HG03460 (cell line): ENCODE measurements at regions not wholly inside any gene's neighbourhood (a gene's known extent, or its start where the extent isn't known, plus 50 kb on each side); places are given as distances from the start of the nearest gene placed in this dataset.
"Not testable (repeated sequence)": the region's sequence is repeated elsewhere in the genome, so short reads cannot be mapped to it uniquely, and the experiment has no call there.

Experiments
- ATAC-seq: cut with Tn5 transposase; IDR thresholded peaks from one replicate; pipeline ENCODE4 v1.9.1; 2021; ENCODE audit not compliant: unreplicated experiment

- ATAC-seq, result no peak
Observed at GRCh38 chr21:35547946-35548774, 499.1 kb upstream of the RUNX1 start.

DNA sequence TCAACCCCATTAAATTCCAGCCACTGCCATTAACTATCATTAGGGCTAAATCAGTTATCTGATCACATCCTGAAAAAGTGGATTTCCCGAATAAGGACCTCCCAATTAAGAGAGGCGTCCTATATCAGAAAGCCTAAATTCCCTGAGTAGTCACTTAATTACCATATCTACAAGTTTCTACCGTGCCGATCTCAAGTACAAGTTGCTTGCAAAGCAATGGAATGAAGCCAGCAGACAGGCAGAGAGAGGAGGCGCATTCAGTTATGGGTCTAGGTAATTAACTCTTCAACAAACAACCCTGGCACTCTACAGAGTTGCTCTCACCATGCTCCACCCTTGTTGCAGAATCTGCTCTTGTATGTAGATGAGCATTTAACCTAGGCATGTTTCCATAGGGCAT, 494.6 kb upstream of the RUNX1 start:
- no peak for ATAC-seq

- no peak for ATAC-seq
Observed at GRCh38 chr21:35540950-35541638, 492.0 kb upstream of the RUNX1 start.

- no peak for ATAC-seq
Observed at GRCh38 chr21:35538386-35538785, 489.3 kb upstream of the RUNX1 start.

GRCh38 chr21:35537604-35538003, 488.5 kb upstream of the RUNX1 start:
- ATAC-seq, result no peak

GRCh38 chr21:35533893-35534292, 484.8 kb upstream of the RUNX1 start:
- ATAC-seq, result no peak

- ATAC-seq, result no peak
Observed at GRCh38 chr21:35530766-35531165, 481.7 kb upstream of the RUNX1 start.

DNA sequence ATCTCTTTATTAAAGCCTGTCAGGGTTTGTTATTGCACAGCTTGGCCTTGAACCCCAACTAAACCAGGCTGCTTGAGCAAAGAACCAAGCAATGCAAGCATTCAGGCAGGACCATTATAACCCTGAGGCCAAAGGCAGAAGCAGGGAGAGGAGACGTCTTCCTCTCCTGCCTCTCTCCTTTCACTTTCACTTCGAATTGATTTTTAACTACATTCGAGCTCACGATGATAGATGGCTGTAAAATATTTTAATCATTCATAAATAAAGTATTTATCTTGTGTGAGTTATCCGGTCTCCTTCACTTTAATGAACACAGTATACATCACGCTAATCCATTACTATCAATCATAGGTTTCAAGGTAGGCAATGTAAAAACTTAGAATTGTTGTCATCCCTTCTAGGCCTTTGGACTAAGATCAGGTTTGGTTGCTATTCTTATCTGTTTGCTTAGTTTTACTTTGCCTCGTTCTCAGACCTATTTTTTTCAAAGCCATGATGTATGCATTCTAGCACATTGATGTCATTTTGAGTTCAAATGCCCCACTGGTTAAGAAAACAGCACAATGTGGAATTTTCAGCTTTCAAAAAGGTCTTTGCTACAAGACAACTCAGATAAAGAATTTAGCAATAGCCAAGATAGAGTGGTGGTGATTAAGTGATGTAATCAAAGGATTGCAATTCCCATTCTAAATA, 480.2 kb upstream of the RUNX1 start:
- ATAC-seq, result no peak

DNA sequence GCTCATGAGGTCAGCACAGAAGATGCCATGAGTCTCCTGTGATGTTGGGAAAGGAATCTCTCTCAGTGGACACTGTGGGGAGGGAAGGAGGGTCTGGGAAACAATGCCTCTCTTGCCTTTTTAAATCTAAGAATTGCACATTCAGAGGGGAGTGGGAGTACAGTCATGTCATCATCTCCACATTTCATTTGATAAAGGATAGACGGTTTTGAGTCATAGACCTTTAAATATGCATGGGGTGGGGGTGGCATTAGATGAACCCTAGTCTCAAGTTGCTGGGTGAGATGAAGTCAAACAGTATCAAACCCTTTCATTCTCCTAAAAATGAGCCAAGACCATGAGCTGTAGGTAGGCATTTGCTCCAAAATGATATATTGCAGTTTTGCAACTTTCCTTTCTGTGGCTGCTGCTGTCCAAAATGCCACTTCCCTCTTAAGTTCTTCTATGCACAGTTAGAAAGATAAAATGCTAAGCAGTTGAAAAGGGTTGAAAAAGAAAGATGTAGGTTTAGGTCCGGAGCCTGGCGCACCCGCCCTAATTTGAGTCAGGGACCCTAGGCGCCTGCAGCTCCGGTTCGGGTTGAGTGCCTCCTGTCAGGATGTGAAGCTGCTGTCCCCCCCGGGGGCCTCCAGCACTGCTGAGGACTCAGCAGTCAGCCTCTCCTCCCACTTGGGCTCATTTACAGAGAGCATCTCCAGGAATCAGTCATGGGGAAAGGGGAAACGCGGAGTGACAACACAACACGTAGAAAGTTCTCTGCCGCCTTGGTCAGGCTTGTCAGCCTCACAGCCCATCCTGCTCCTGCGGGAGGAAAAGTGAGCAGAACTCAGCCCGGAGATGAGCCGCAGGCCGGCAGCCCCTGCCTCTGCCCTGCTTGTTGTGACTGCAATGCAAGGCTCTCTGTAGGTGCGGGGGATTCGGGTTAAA, 479.3 kb upstream of the RUNX1 start:
- ATAC-seq, result no peak

- ATAC-seq, result no peak
Observed at GRCh38 chr21:35527358-35527757, 478.3 kb upstream of the RUNX1 start.

- no peak for ATAC-seq
Observed at GRCh38 chr21:35525443-35525842, 476.3 kb upstream of the RUNX1 start.

DNA sequence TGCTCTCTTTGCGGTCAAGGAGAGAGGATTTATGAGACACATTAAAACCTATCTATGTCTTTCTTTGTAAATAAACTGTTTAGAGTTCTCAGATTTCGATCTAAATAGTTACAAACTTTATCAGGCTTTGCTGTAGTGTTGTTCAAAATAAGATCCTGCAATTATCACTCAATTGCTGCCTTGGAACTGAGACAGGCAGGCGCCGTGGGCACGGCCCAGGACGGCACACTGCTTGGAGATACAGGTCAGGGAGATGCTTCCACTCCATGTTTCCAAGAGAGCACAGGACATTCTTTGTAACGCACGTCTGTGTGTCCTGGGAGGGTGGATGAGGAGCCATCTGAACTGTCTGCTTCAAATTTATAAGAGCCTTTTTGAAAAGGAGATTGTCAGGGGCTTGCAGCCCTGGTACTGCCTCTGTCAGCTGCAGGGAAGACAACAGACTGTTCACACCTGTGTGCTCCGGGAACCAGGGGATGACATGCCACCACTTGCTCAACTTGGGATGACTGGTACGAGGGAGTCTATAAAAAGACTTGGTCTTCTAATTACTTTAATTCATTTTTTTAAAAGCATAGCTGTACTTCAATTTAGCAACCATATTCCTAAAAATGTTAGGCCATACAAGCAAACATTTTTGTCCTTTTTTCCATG, 472.9 kb upstream of the RUNX1 start:
- no peak for ATAC-seq

DNA sequence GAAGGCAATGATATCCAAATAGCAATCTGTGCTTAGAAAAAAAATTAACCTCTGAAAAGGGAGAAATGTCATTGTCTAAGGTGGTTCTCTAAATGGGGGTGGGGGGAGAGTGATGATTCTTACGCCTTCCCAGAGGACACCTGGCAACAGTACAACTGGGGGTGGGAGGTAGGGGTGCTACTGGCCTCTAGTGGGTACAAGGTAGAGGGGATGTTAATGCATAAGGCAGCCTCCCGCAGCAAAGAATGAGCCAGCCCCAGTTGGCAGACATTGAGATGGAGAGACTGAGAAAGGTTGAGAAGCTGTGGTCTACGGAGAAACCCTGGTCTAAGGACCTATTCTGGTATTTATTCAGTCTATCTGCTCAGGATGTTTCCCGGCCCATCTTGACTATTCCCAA, 472.2 kb upstream of the RUNX1 start:
- no peak for ATAC-seq

DNA sequence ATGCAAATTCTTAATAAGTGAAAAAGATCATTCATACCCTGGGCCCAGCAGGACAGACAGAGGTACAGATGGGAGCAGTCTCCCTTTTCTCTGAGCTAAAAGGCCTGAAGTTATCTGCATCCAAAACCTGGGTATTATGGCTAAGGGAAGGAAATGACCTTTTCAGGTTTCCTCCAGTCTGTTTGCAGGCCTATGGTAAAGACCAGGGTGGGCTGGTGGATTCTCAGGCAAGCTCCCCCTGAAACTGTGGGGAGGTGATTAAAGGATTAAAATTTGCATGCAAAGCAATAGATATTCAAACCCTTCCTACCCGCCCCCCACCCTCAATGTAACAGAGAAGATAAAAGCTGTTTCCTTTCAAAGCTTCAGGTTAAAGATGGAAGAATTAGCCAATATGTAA, 471.8 kb upstream of the RUNX1 start:
- ATAC-seq, result no peak

- no peak for ATAC-seq
Observed at GRCh38 chr21:35520302-35520701, 471.2 kb upstream of the RUNX1 start.

DNA sequence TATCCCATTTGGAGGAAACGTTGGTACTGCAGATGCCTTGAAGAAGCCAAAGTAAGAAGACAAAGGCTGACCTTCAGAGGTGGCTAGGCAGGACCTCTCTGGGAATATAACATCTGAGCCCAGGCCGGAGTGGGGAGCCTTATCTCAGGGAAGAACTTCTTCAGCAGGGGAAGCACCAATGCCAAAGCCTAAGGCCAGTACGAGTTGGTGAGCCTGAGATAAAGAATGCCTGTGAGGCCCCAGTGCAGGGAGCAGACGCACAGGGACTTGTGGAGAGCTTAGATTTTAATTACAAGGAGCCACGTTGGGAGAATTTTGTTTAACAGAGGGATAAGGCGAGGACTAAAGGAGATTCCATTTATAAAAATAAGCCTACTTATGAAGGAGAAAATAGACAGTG, 468.8 kb upstream of the RUNX1 start:
- ATAC-seq, result no peak

DNA sequence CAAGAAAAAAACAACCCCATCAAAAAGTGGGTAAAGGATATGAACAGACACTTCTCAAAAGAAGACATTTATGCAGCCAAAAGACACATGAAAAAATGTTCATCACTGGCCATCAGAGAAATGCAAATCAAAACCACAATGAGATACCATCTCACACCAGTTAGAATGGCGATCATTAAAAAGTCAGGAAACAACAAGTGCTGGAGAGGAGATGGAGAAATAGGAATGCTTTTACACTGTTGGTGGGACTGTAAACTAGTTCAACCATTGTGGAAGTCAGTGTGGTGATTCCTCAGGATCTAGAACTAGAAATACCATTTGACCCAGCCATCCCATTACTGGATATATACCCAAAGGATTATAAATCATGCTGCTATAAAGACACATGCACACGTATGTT, 467.2 kb upstream of the RUNX1 start:
- ATAC-seq, result not testable (repeated sequence)

DNA sequence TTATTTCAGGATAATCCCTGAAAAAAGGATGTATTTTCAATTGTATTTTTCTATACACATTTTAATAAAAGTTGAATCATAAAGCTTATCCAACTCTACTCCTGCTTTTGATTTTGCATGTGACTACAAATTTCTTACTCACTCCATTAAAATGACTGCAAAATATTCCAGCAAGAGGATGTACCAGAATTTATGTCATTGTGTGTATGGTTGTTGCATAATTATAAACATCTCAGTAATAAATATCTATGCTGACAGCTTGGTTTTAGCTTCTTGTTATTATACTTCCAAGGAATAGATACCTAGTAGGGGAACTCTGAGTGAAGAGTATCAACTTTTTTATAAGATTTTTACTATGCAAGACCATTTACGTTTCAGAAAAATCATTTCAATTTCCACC, 463.2 kb upstream of the RUNX1 start:
- no peak for ATAC-seq

DNA sequence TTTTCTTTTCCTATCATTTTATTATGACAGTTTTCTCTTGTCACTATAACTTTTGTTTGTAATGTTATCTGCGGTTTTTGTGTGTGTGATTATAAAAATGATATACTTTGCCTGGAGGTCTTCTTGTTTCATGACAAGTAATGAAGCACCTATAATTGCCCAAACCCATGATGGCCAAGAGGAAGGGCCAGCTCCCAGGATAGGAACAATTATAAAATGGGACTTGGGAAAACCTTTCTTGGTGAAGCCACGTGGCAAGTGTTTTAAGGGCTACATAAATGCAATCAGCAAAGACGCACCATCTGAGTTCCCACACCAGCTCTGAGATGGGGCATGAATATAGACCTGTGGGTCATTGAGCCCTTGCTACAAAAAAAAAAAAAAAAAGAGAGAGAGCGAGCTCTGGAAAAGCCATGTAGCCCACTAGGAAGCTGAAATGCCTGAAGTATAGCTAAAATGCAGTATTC, 462.6 kb upstream of the RUNX1 start:
- no peak for ATAC-seq

GRCh38 chr21:35510957-35511695, 462.0 kb upstream of the RUNX1 start:
- ATAC-seq, result no peak
